SK-N-MC (cell line): ENCODE measurements at regions not wholly inside any gene's neighbourhood (a gene's known extent, or its start where the extent isn't known, plus 50 kb on each side); places are given as distances from the start of the nearest gene placed in this dataset.

Experiments
- DNase-seq: peaks from one replicate; pipeline ENCODE4 v3.0.0-alpha.2; 2011; ENCODE audit warnings: low read depth, low spot score
- H3K27ac ChIP-seq: fragments of 200-600 bp; sonication (generic); 2 replicates; pipeline ENCODE4 v1.5.1; 2016; ENCODE audit warnings: mixed run types
- H3K36me3 ChIP-seq: fragments of 200-600 bp; sonication (generic); 2 replicates; pipeline ENCODE4 v1.6.1; 2017; ENCODE audit warnings: antibody characterized with exemption, low read length, mixed read lengths; ENCODE audit not compliant: insufficient read depth
- H3K4me3 ChIP-seq: fragments of 200-600 bp; sonication (generic); 2 replicates; pipeline ENCODE4 v1.5.1; 2016
- H3K9ac ChIP-seq: fragments of 200-600 bp; sonication (generic); 2 replicates; pipeline ENCODE4 v1.8.0; 2017; ENCODE audit warnings: mixed run types, mixed read lengths; ENCODE audit not compliant: insufficient read length
- H3K9me3 ChIP-seq: fragments of 200-600 bp; sonication (generic); 2 replicates; pipeline ENCODE4 v1.6.1; 2017; ENCODE audit warnings: low read depth, mild to moderate bottlenecking, antibody characterized with exemption, low read length, moderate library complexity, mixed read lengths
- EZH2 ChIP-seq: fragments of 200-600 bp; sonication (generic); IDR thresholded peaks from one replicate; pipeline ENCODE4 v1.6.1; 2017; ENCODE audit warnings: antibody characterized with exemption
- FOXP2 ChIP-seq: optimal IDR thresholded peaks from 2 replicates; pipeline ENCODE3; 2011; ENCODE audit warnings: mild to moderate bottlenecking, moderate library complexity; ENCODE audit not compliant: insufficient read depth; ENCODE audit errors: extremely low read length, control extremely low read depth
- POLR2AphosphoS5 ChIP-seq: IDR thresholded peaks from 2 replicates; pipeline ENCODE4 v1.6.1; 2012; ENCODE audit warnings: mild to moderate bottlenecking, low read depth, low read length, borderline replicate concordance

DNA sequence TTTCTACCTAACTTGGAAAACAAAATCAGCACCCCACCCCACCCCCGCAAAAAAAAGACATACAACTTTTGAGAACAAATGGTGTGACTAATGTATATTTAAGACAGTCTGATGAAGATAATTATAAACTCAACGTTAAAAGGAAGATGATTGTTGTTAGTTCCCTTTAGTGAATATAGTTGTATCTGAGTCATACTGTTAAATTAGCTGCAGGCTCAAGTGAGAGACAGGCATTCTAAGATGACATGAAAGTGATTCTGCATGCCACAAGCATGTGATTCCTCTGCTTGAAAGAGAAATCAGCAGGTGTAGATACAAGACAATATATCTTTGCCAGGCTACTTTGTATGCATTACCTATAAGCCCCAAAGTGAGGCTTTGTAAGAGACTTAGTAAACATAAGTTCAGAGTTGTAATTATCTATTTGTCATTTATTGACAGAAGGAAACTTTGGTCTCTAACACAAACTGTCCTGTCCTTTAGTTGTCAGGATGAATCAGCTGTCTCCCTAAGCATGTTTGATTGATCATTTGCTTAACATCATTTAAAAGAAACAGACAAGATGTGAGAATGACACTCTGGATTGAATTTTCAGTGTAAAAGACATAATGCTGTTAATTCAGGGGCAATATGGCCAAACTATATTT, 319.4 kb upstream of the HTR2A start:
- no peak for DNase-seq
- TF ChIP-seq EZH2 (no peak), POLR2AphosphoS5 (no peak), FOXP2 (no peak)
- H3K36me3 ChIP-seq = no peaks in the 10 kb centered on the region
- no peak overlapping the region for H3K4me3 ChIP-seq
- no peak overlapping the region for H3K27ac ChIP-seq
- H3K9me3 ChIP-seq = no peaks in the 10 kb centered on the region
- no peak overlapping the region for H3K9ac ChIP-seq

DNA sequence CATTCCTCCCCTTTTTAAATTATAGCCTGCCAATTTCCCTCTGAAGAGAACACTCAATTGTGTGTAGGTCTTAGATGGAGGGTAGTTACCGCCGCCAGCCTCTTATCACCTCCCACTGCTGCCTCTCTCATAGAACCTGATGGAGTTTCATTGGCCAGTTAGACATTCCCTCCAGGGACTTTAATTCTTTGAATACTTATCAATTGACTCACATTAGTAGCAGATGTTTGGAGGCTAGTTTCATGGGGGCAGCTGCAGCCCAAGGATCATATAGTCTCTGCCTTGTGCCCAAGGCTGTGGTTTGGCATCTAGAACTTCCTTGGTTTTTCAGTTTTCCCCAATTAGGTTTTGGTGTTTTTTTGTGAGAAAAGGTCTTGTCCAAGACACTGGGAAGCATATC, 318.9 kb upstream of the HTR2A start:
- no peaks in the 10 kb centered on the region for H3K36me3 ChIP-seq
- no peak overlapping the region for H3K4me3 ChIP-seq
- DNase-seq = no peak
- H3K27ac ChIP-seq = no peak overlapping the region
- no peaks in the 10 kb centered on the region for H3K9me3 ChIP-seq
- TF ChIP-seq EZH2 = no peak
- TF ChIP-seq POLR2AphosphoS5 = no peak
- no peak for TF ChIP-seq FOXP2
- no peak overlapping the region for H3K9ac ChIP-seq

DNA sequence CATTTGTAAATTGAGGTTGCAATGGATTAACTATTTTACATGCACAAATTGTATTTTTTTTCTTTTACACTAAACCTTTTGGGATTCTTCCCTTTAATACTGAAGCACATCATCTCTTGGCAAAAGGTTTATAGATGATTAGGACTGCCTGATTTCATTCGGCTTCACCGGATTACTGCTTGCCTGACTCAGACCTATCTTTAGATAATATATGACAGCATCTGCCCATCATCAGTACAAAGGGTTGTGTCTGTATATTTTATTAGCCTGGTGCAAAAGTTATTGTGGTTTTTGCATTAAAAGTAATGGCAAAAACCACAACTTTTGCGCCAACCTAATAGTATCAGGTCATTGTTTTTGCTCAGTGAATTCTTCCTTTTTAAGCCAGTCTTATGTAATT, 316.2 kb upstream of the HTR2A start:
- H3K36me3 ChIP-seq = no peaks in the 10 kb centered on the region
- TF ChIP-seq FOXP2 = no peak
- no peak for TF ChIP-seq EZH2
- H3K9me3 ChIP-seq = no peaks in the 10 kb centered on the region
- H3K9ac ChIP-seq = no peak overlapping the region
- no peak overlapping the region for H3K4me3 ChIP-seq
- DNase-seq = no peak
- no peak overlapping the region for H3K27ac ChIP-seq

DNA sequence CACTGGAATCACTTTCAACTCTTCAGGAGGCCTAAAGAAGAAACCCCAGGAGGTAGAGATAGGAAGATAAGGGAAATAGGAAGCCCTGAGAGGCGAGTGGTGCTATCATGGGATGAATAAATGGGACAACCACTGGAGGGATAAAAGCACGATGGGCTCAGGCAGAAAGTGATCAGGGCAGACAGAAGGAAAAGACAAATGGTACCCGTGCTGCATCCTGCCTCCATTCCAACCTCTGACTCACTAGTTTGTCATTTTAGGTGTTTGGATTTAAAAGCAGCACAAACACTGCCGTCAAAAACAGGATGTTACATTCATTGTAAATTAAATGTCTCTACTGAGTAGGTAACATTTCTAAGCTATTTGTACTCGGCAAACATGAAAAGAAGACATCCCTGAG, 314.3 kb upstream of the HTR2A start:
- Histone ChIP-seq H3K36me3 (no peaks in the 10 kb centered on the region), H3K9me3 (no peaks in the 10 kb centered on the region), H3K9ac (no peak overlapping the region), H3K4me3 (no peak overlapping the region), H3K27ac (no peak overlapping the region)
- no peak for DNase-seq
- TF ChIP-seq FOXP2 = no peak
- TF ChIP-seq EZH2 = no peak
- no peak for TF ChIP-seq POLR2AphosphoS5

DNA sequence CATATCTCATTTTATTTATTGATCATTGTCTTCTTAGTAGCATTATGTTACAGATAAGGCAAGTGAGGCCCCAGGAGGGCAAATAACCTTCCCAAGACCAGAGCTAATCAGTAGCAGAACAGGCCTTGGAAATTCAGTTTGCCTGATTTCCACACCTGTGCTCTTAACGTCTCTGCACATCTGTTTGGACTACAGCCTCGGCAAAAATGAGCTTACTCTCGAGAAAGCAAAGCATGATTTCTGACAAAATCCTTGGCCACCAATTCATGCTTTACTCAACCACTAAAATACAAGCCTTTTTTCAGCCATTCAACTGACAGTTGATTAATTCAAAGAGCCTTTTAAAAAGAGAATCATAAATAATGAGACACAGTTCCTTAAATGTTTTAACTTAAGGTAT, 309.3 kb upstream of the HTR2A start:
- Histone ChIP-seq H3K36me3 (no peaks in the 10 kb centered on the region), H3K9me3 (no peaks in the 10 kb centered on the region), H3K4me3 (no peak overlapping the region), H3K9ac (no peak overlapping the region), H3K27ac (no peak overlapping the region)
- TF ChIP-seq EZH2 (no peak), FOXP2 (no peak), POLR2AphosphoS5 (no peak)
- no peak for DNase-seq

DNA sequence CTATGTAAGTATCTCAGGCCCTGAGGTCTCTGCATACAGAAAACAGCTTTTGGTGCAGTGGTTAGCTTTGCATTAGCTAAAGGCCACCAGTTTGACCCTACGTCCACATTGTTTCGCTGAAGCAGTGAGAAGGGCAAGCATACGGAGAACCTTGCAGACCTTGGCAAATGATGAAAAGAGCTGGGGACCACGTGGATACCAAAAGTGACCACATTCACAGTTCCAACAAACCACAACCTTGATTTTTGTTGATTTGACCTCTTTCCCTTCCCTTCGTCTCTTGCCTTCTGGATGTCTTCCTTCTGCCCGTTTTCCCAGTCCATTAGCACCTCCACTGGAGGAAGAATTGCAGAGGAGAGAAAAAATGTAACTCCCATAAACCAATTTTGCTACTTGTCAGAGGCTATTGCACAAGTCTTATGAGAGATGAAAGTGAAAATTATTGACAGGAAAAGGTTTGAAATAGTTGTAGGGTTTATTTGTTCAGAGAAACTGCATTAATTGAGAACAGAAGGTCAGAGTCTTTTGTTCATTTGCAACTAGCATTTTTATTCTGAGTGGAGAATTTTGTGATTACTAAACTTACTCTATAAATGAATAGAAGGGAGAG, 293.9 kb upstream of the HTR2A start:
- Histone ChIP-seq H3K36me3 (no peaks in the 10 kb centered on the region), H3K9ac (no peak overlapping the region), H3K9me3 (no peaks in the 10 kb centered on the region), H3K4me3 (no peak overlapping the region), H3K27ac (no peak overlapping the region)
- DNase-seq = no peak
- TF ChIP-seq POLR2AphosphoS5 (no peak), FOXP2 (no peak), EZH2 (no peak)

DNA sequence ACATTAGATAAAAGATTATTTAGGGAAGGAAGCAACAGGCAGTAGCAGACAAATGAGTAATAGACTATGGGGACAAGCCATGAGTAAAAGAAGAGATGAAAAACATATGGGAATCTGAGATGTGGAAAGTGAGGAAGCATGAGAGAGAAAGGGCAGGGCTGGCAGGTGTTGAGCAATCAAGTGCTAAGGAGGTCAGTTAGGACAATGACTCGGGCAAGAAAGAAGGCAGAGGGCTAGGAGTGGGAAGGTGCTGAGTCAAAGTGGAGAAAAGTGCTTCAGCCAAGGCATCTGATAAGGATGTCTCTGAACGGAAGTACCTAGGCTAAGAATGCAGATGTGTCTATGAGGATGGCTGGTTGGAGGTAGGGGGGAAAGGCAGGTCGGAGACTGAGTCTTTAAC, 291.9 kb upstream of the HTR2A start:
- Histone ChIP-seq H3K27ac (no peak overlapping the region), H3K9me3 (no peaks in the 10 kb centered on the region), H3K36me3 (no peaks in the 10 kb centered on the region), H3K4me3 (no peak overlapping the region), H3K9ac (no peak overlapping the region)
- DNase-seq = no peak
- TF ChIP-seq EZH2 = no peak
- TF ChIP-seq POLR2AphosphoS5 = no peak
- no peak for TF ChIP-seq FOXP2

DNA sequence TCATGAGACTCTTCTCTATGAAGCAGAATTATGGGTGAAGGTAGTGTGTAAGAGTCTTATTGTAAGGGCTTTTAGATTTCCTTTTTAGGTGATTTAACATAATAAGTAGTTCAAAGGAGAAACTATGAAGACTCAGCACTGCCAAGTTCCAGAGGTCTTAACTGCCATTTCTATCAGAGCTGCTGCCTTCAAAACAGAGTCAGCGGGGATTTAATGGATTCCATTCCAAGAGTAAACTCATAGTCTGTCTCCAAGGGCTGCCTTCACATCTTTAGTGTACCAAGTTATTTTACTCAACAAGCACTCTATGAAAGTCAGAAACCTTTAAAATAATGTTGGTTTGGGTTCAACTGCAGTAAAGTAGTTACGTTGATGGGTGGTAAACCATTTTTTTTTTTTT, 289.6 kb upstream of the HTR2A start:
- Histone ChIP-seq H3K27ac (no peak overlapping the region), H3K9me3 (no peaks in the 10 kb centered on the region), H3K9ac (no peak overlapping the region), H3K4me3 (no peak overlapping the region), H3K36me3 (no peaks in the 10 kb centered on the region)
- TF ChIP-seq POLR2AphosphoS5 (no peak), FOXP2 (no peak), EZH2 (no peak)
- DNase-seq = no peak

DNA sequence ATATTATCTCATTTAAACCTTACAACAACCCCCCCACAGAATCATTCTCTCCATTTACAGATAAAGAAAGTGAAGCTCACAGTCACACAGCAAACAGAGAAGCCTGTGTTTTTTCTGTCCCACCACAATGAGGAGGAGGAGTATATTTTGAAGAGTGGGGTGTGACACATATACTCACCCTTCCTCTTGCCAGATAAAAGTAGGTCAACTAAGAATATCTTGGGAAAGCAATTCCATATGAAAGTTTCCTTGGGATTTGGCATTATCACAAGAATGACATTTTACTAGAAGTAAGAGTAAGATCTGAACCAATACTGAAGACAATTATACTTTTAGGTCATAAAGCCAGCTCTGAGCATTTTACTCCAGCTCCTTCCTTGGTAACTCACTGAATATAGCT, 287.5 kb upstream of the HTR2A start:
- H3K27ac ChIP-seq = no peak overlapping the region
- H3K4me3 ChIP-seq = no peak overlapping the region
- H3K9ac ChIP-seq = no peak overlapping the region
- no peak for DNase-seq
- TF ChIP-seq EZH2 = no peak
- TF ChIP-seq FOXP2 = no peak
- TF ChIP-seq POLR2AphosphoS5 = no peak
- H3K36me3 ChIP-seq = no peaks in the 10 kb centered on the region
- no peaks in the 10 kb centered on the region for H3K9me3 ChIP-seq

DNA sequence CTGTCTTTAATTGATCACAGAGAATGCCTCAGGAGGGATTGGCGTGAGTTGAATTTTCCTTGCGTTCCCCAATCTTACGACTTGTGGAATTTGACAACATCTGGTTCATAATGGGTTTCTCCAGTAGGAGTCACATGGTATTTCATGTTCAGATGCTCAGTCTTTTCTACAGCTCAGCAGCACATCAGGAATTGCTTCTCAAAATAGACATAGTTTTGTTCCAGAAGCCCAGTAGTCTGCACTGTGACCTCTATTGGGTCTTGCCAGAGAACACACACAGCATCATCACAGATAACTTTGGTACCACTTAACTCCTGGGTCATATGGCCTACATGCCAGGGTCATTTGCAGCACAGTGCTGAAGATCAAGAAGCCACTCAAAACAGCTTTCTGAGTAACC, 282.5 kb upstream of the HTR2A start:
- no peak for TF ChIP-seq POLR2AphosphoS5
- no peak for TF ChIP-seq EZH2
- no peak for TF ChIP-seq FOXP2
- H3K9ac ChIP-seq = no peak overlapping the region
- no peak for DNase-seq
- H3K9me3 ChIP-seq = no peaks in the 10 kb centered on the region
- H3K27ac ChIP-seq = no peak overlapping the region
- no peaks in the 10 kb centered on the region for H3K36me3 ChIP-seq
- no peak overlapping the region for H3K4me3 ChIP-seq
